Spleen (tissue), 11 donors: ENCODE measurements at regions not wholly inside any gene's neighbourhood (a gene's known extent, or its start where the extent isn't known, plus 50 kb on each side); places are given as distances from the start of the nearest gene placed in this dataset.

Experiments
- DNase-seq: peaks from one replicate; pipeline ENCODE4 v3.0.0-alpha.2; 2020
- H3K27ac ChIP-seq, 8 donors: fragments of 200-600 bp; sonication (generic) in 7 of 8; 1 replicate in 4 of 8; 2 replicates in 4 of 8; pipeline versions ENCODE4 v1.5.0 to v1.8.0; 2016 to 2021; ENCODE audit warnings: inconsistent platforms in 4 of 8, mild to moderate bottlenecking in 4 of 8, moderate library complexity in 1 of 8
- H3K27me3 ChIP-seq, 7 donors: fragments of 200-600 bp; sonication (generic) in 6 of 7; replicated peaks in 1 of 7; 1 replicate in 4 of 7; 2 replicates in 3 of 7; pipeline versions ENCODE4 v1.5.0 to v1.8.0; 2016 to 2021; ENCODE audit warnings: inconsistent platforms in 3 of 7, mild to moderate bottlenecking in 1 of 7
- H3K36me3 ChIP-seq, 6 donors: fragments of 200-600 bp; sonication (generic) in 5 of 6; 1 replicate in 4 of 6; 2 replicates in 2 of 6; pipeline versions ENCODE4 v1.5.0 to v1.8.0; 2016 to 2021; ENCODE audit warnings: inconsistent platforms in 2 of 6
- H3K4me1 ChIP-seq, 6 donors: fragments of 200-600 bp; sonication (generic) in 5 of 6; 1 replicate in 3 of 6; 2 replicates in 3 of 6; pipeline versions ENCODE4 v1.5.0 to v1.8.0; 2016 to 2021; ENCODE audit warnings: inconsistent platforms in 3 of 6
- H3K4me3 ChIP-seq, 8 donors: fragments of 200-600 bp; sonication (generic) in 7 of 8; 1 replicate in 4 of 8; 2 replicates in 4 of 8; pipeline versions ENCODE4 v1.5.0 to v1.8.0; 2016 to 2021; ENCODE audit warnings: inconsistent platforms in 4 of 8, mild to moderate bottlenecking in 4 of 8, moderate library complexity in 2 of 8
- H3K9me3 ChIP-seq, 8 donors: fragments of 200-600 bp; sonication (generic) in 7 of 8; 1 replicate in 4 of 8; 2 replicates in 4 of 8; pipeline versions ENCODE4 v1.5.0 to v1.8.0; 2016 to 2021; ENCODE audit warnings: inconsistent platforms in 4 of 8
- POLR2A ChIP-seq, 3 donors: fragments of 450-650 bp; IDR thresholded peaks; one replicate each; pipeline ENCODE4 v1.5.1; 2017; ENCODE audit warnings: antibody characterized with exemption in 3 of 3, mild to moderate bottlenecking in 1 of 3
- POLR2AphosphoS5 ChIP-seq, 3 donors: sonication (generic); formaldehyde crosslinking; IDR thresholded peaks; one replicate each; pipeline ENCODE4 v1.5.1; 2017; ENCODE audit warnings: antibody characterized with exemption in 3 of 3
- WGBS, 5 donors: extraction: QIAGEN DNeasy Blood & Tissue Kit in 3 of 5; methylation state at CpG; one replicate each; pipeline versions ENCODE4 v1.1.5 to v1.1.7; 2013 to 2018; 5-methylcytosine and 5-hydroxymethylcytosine counted together
- intact Hi-C: fragments of 100-400 bp; cut with DNase I; formaldehyde crosslinking; loops from one replicate; pipeline ENCODE4 v1.15.0; 2023; ENCODE audit warnings: low total_unique reads
- TF ChIP-seq, protein P1 (sequence below), 11 experiments: fragments of 200-600 bp in 7 of 11; fragments of 450-650 bp in 4 of 11; sonication (generic) in 4 of 11; IDR thresholded peaks in 8 of 11; conservative IDR thresholded peaks in 3 of 11; 1 replicate in 7 of 11; 2 replicates in 4 of 11; pipeline versions ENCODE4 v1.4.0 to v1.8.0; 2016 to 2021; ENCODE audit warnings: antibody characterized with exemption in 11 of 11, inconsistent platforms in 4 of 11, mild to moderate bottlenecking in 1 of 11
- donor health status: healthy with polysubstance abuse.
- donor health status: DM: no; HTN: no; CAD: no; lungs with moderate emphysema.
- donor health status: DM: no; HTN: no; CAD: no.
- donor health status: Bipolar disorder and iron deficiency.
- donor health status: healthy.
- donor health status: DM: no; HTN: no; CAD: no.
- donor health status: DM: yes; HTN: yes; CAD: no.

DNA sequence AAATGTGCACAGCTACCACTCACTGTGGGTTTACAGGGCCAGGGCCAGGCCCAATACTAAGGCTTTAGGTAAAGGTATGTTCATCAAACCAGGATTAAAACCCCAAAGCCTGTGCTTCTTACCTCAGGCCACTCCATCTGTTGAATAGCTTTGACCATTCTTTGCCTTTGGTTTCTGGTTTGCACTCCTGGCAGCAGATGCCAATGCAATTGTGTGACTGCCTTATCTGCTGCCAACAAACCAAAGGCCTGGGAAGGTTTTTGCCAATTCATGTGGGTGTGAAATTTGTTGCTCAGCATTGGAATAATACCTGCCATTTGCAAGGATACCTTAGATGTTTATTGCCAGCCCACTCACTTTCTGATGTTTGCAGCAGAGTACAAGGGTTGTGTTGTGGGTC is 221.6 kb downstream of the C12orf75 start:
- TF ChIP-seq POLR2AphosphoS5 (IDR thresholded peaks at IDR 0.05): no peak
- TF ChIP-seq, protein P1, sequence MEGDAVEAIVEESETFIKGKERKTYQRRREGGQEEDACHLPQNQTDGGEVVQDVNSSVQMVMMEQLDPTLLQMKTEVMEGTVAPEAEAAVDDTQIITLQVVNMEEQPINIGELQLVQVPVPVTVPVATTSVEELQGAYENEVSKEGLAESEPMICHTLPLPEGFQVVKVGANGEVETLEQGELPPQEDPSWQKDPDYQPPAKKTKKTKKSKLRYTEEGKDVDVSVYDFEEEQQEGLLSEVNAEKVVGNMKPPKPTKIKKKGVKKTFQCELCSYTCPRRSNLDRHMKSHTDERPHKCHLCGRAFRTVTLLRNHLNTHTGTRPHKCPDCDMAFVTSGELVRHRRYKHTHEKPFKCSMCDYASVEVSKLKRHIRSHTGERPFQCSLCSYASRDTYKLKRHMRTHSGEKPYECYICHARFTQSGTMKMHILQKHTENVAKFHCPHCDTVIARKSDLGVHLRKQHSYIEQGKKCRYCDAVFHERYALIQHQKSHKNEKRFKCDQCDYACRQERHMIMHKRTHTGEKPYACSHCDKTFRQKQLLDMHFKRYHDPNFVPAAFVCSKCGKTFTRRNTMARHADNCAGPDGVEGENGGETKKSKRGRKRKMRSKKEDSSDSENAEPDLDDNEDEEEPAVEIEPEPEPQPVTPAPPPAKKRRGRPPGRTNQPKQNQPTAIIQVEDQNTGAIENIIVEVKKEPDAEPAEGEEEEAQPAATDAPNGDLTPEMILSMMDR (IDR thresholded peaks at IDR 0.05 in 8 of 11, conservative IDR thresholded peaks at IDR 0.05 in 3 of 11): no peak
- TF ChIP-seq POLR2A (IDR thresholded peaks at IDR 0.05): no peak

DNA sequence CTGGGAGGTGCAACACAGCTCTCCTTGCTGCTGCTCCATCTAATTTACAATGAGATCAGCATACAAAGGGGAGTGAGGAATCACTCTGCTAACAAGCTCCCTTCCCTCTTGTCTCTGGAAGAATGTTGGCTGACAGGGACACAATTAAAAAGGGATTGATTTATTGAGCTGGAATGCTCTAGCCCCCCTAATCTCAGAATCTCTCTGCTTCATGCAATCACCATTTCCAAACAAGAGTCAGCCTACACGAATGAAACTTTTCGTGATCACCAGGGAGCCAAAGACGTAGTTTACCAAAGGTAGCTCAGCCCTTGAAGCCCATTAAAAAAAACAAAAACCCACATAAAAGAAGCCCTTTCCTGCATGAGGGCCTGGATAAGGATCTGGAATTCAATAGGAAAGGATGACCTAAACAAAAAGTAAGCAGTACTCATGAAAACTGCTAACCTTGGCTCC is 223.8 kb downstream of the C12orf75 start:
- peaks cover 0 to 16% (median 0%) of the 10 kb centered on the region in 7 donors for H3K27me3 ChIP-seq
- intact Hi-C loops: no loop called here
- no peak overlapping the region for H3K27ac ChIP-seq
- H3K36me3 ChIP-seq: no peaks in the 10 kb centered on the region
- H3K4me3 ChIP-seq: no peak overlapping the region
- H3K9me3 ChIP-seq: no peaks in the 10 kb centered on the region
- peaks cover 0 to 11% (median 0%) of the 10 kb centered on the region in 6 donors for H3K4me1 ChIP-seq
- no peak for DNase-seq
- TF ChIP-seq, protein P1 (IDR thresholded peaks at IDR 0.05 in 8 of 11, conservative IDR thresholded peaks at IDR 0.05 in 3 of 11): no peak
- no peak for TF ChIP-seq POLR2AphosphoS5 (IDR thresholded peaks at IDR 0.05)
- 53 to 68% (median 59%) methylated on average over 3 of the region's 3 CpGs for WGBS, 5 donors

More for the DNA sequence above, 221.6 kb downstream of the C12orf75 start:
- intact Hi-C loops: no loop called here
- Histone ChIP-seq H3K4me1 (peaks cover 0 to 11% (median 0%) of the 10 kb centered on the region in 6 donors), H3K9me3 (no peaks in the 10 kb centered on the region), H3K4me3 (no peak overlapping the region), H3K27me3 (peaks cover 0 to 7% (median 0%) of the 10 kb centered on the region in 7 donors), H3K36me3 (no peaks in the 10 kb centered on the region), H3K27ac (no peak overlapping the region)
- no peak for DNase-seq

DNA sequence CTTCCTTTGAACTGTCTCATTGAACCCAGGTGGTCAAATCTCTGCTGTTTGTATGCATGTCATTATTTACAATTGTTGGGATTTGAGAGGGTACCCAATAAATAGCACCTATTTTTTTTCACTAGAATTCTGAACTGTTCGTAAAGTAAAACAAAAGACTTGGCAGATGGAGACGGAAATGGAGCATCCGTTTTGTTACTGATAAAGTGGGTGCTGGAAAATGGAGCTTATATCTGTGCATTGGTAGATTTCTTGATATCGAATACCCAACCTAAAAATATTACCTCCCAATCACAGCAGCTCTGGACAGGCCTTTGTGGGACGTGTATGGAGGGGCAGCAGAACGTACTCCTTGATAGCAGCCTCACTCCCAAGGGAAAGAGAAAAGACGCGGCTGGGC is 224.4 kb downstream of the C12orf75 start:
- Histone ChIP-seq H3K27me3 (peaks cover 0 to 22% (median 0%) of the 10 kb centered on the region in 7 donors), H3K27ac (no peak overlapping the region), H3K4me1 (peaks cover 0 to 11% (median 0%) of the 10 kb centered on the region in 6 donors), H3K36me3 (no peaks in the 10 kb centered on the region), H3K4me3 (no peak overlapping the region), H3K9me3 (no peaks in the 10 kb centered on the region)
- DNase-seq: no peak
- TF ChIP-seq POLR2A (IDR thresholded peaks at IDR 0.05): no peak
- TF ChIP-seq POLR2AphosphoS5 (IDR thresholded peaks at IDR 0.05): no peak
- TF ChIP-seq, protein P1 (IDR thresholded peaks at IDR 0.05 in 8 of 11, conservative IDR thresholded peaks at IDR 0.05 in 3 of 11): no peak
- intact Hi-C loops: no loop called here
- WGBS, 5 donors: 59 to 75% (median 71%) methylated on average over 8 of the region's 8 CpGs

DNA sequence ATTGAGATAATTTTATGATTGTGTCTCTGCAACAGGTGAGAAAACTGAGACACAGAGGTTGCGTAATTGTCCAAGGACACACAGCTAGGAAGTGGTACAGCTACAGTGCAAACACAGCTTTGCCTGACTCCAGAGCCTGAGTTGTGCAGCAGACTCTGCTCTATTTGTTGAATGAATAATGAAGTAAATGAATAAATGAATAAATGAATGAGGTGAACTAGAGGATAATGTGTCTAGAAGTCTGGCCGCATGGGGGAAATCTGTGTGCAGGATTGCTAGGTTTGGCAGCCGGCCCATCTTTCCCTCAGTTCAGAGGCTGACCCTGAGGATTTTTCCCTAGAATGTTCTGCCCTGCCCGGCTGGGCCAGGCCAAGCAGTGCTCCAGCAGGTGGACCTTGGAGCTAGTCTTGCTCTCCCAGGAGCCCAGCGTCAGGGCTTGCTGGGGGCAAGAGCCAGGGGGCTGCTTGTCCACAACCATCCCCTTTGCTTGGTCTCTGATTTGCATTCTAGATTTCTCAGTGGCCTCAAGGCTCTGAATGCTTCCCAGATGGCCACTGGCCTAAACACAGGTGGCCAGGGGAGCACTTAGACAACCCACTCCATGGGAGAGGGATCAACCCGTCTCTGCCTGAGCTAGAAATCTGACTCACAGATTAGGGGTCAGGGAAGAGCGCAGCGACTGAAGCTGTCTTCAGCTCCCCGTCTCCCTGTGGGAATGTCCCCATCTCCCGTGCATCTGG is 225.2 kb downstream of the C12orf75 start:
- Histone ChIP-seq H3K9me3 (no peaks in the 10 kb centered on the region), H3K4me3 (no peak overlapping the region), H3K4me1 (peaks cover 0 to 11% (median 0%) of the 10 kb centered on the region in 6 donors), H3K27ac (no peak overlapping the region), H3K27me3 (peaks cover 0 to 26% (median 0%) of the 10 kb centered on the region in 7 donors), H3K36me3 (no peaks in the 10 kb centered on the region)
- intact Hi-C loops: no loop called here
- no peak for TF ChIP-seq POLR2AphosphoS5 (IDR thresholded peaks at IDR 0.05)
- TF ChIP-seq, protein P1 (IDR thresholded peaks at IDR 0.05 in 8 of 11, conservative IDR thresholded peaks at IDR 0.05 in 3 of 11): no peak
- no peak for TF ChIP-seq POLR2A (IDR thresholded peaks at IDR 0.05)
- DNase-seq: no peak
- WGBS, 5 donors: 70 to 86% (median 82%) methylated on average over 10 of the region's 10 CpGs
